Femur (tissue), 1 donor: ENCODE measurements at regions not wholly inside any gene's neighbourhood (a gene's known extent, or its start where the extent isn't known, plus 50 kb on each side); places are given as distances from the start of the nearest gene placed in this dataset.
A peak's percentile ranks its signal among the peaks of the same experiment; 100 is the strongest.

Source experiments
- DNase-seq: peaks from one replicate; pipeline ENCODE4 v3.0.0-alpha.2; 2017

GRCh38 chr3:148034353-148034752 is 625.2 kb downstream of the ZIC1 start:
- DNase-seq, result no peak

- DNase-seq, result no peak
These were observed 627.2 kb downstream of the ZIC1 start for GRCh38 chr3:148036331-148036876.

DNA sequence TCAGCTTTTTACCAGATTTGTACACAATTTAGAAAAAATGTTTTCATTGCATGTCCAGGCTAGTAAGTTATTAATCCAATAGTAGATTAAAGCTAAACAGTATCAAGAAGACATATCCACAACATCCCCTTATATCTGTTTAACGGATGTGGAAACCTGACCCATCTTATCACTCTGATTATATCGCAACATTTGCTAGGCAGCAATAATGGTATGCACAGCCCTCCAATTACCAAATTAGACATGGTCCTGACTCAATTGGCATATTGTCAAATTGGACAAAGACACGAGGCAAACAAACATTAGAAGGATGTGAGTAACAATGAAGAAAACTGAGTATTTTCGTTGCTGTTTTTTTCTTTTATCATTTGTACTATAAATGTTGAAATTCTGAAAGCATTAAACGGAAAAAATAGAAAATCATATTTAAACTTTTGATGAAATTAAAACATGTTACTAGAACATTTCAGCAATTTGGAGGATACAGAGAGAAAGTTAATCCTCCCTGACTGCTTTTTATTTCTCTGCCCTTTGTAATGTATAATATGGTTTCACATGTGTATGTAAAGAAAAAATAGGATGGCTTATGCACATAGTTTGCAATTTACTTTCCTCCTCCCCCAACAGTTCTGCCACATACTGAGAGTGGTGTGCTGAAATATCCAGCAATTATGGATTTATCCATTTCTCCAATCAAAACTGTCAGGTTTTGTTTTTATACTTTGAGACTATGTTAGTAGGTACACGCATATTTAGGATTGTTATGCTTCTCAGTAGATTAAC is 633.7 kb downstream of the ZIC1 start:
- DNase-seq, result no peak

GRCh38 chr3:148044151-148044550 is 635.0 kb downstream of the ZIC1 start:
- DNase-seq, result no peak

DNA sequence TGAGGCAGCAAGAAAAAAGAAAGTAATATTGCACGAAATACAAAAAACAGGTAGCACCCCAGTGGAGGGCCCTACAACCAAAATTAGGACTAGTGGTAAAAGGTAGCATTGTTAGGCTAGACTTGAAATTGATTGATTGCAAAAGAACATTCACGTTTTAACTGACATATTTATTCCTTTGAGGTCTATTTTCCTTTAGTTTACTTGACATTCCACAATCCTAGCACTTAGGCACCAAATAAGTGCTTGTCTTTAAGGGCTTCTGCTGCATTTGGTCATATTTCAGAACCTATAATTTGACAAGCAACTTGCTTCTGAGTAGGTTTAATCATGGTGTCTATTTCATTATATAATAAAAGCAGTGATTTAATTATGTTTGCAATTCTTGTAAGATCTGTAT is 642.7 kb upstream of the AGTR1 start:
- no peak for DNase-seq

- DNase-seq, result no peak
These were observed 635.1 kb upstream of the AGTR1 start for GRCh38 chr3:148062590-148062989.

GRCh38 chr3:148066802-148067201 is 630.9 kb upstream of the AGTR1 start:
- no peak for DNase-seq

- DNase-seq, result no peak
These were observed 629.2 kb upstream of the AGTR1 start for GRCh38 chr3:148068466-148068865.

- DNase-seq, result no peak
These were observed 627.7 kb upstream of the AGTR1 start for GRCh38 chr3:148070041-148070440.

DNA sequence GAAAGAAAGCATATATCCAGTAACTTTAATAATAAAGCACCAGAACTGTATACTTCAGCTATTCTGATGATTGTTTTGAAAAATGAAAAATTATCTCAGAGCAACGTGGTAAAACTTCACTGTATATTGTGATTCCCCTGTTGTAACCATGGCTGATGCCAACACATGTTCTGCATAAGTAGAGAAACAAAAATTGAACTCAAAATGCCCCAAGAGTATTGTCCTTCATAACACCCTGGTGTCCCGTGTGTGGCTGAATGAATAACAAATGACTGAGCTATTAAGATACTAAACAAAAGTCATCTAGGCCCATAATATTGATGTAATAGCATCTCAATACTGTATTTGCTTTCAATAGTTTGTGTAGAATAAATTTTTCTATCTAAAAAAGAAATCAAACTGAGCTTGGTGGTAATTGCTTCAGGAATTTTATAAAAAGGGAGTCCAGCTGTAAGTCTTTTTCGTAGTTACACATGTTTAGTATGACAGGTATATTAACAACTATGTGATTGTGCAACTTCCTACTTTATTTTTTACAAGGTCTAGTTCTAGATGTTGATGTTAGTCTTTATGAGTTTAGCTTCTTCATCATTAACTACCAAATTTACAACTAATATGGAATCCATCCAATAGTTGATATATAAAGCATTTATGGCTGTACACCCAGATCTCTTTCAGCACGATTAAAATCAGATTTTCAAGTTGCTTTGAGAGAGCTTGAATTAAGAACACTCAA is 623.8 kb upstream of the AGTR1 start:
- no peak for DNase-seq

GRCh38 chr3:148074946-148075345 is 622.8 kb upstream of the AGTR1 start:
- no peak for DNase-seq

- peak; percentile 27 for DNase-seq
These were observed 621.7 kb upstream of the AGTR1 start for GRCh38 chr3:148075771-148076716.

DNA sequence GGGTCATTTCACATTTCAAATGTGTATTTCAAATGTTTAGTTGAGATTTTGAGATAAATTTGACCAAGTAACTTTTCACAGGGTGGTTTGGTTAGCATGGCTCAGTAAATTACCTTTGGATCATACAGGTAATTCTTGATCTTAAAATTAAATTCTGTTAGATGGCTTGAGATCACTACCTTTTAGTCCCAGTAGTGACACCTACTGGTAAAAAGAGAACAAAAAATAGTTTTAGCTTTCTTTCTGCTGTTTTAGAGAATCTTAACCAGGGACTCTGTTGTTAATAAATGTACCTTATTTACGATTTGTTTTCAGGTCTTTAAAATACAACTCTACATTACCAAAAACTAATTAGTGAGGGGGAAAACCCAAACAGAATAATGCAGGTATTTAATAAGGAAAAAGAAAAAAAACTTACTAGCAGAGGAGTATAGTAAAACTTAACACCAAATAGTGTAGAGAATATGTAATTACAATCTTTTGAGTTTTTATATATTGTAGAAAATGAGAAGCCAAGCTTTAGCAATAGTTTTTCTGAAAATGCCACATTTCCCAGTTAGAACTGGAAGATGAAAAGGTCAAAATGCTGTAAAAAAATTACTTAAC is 620.3 kb upstream of the AGTR1 start:
- DNase-seq, result no peak

DNA sequence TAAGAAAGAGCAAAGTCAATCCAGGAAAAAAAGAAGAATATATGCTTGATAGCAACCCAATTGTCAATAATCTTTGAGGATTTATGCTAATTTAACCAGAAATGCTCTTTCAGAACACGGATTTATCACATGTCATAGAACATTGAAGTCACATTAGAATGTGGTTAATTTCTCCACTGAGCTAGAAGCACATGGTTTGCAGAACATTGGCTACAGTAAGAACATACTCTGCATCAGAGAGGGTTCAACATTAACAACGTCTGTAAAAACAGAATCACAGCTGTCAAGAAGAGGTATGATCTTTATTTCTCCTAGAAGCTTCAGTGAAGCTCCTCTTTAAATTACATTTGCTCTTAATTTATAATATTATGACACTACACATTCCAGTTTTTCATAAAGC is 619.7 kb upstream of the AGTR1 start:
- DNase-seq, result no peak

- no peak for DNase-seq
These were observed 619.0 kb upstream of the AGTR1 start for GRCh38 chr3:148078658-148079057.

- DNase-seq, result peak; percentile 46
These were observed 618.3 kb upstream of the AGTR1 start for GRCh38 chr3:148079370-148079769.

DNA sequence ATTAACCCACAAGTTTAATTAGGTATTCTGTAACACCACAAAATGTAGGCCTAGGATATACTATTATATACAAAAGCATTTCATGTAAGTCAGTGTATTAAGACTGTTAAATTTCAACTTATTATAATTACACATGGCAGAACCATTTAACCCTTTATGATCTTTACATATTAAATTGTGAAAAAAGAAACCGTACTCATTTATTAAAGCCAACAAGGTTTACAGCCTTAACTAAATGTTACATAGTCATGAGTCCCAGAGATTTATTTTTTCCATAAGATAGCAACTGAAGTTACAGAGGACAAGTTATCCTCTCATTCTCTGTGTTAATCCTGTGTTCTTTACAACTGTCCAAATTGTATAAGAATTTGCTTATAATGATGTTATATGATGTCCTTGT is 615.8 kb upstream of the AGTR1 start:
- DNase-seq, result no peak

DNA sequence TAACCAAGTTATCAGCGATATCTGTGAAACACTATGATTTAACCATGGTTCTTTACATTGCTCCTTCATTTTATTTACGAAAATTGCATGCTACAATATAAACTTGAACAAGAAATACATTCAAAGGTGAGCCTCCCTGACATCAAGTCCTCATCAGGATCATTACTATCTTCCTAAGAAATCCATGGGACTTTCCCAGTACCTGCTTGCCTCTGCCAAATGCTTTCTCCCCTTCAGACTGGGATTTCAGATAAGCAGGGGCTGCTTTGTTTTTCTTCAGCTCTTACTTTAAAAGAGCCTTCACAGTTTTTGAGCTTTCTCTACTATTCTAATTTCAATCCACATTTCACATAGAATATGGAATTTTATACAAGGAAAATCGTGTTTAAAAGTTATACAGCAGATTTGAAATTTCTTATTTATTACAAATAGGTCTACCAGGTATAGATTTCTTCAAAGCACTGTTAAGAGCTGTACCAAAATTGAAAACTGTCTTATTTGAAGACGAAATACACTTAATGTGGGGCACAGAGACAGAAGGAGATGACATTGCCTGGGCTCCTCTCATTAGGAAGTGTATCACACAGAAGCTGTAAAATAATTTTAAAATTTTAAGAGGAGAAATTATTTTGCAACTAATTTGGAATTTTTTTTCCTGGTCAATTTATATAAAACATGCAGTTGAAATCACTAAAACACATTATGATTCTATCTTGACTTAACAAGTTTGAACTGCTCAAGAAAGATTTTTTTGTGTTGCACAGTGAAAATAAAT is 615.0 kb upstream of the AGTR1 start:
- no peak for DNase-seq

DNA sequence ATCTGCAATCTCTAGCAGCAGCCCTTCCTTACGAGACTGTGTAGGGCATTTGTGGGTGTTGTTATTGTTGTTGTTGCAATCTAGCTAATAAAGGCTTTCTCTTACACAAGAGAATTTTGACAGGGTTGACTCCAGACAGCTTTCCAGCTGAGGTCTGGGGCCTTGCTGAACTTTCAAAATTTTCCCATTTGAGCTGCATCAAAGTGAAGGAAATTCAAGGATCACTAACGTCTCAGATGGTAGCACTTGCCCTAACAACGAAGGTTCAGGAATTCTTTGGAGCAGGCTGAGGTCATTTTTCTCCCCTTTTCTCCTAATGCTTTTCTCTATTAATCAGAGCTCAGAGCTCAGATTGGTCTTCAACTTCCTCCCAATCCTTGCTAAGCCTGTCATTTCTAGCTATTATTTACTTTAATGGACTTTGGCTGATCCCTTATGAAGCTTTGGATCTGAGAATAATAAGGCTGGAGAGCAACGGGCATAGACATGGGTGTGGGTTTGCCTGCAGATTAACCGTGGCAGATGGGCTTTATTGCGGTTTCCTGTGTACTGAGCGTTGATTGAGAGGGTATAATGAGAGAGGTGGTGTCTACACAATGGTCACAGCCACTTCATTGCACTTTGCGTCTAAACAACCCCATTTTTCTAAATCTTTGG is 614.0 kb upstream of the AGTR1 start:
- no peak for DNase-seq

GRCh38 chr3:148084931-148085330 is 612.8 kb upstream of the AGTR1 start:
- DNase-seq, result no peak
